HG03135 (cell line): ENCODE measurements at regions not wholly inside any gene's neighbourhood (a gene's known extent, or its start where the extent isn't known, plus 50 kb on each side); places are given as distances from the start of the nearest gene placed in this dataset.
A peak's percentile ranks its signal among the peaks of the same experiment; 100 is the strongest.

Experiments
- ATAC-seq: cut with Tn5 transposase; IDR thresholded peaks from one replicate; pipeline ENCODE4 v1.9.1; 2021; ENCODE audit warnings: mild to moderate bottlenecking, moderate library complexity; ENCODE audit not compliant: unreplicated experiment

DNA sequence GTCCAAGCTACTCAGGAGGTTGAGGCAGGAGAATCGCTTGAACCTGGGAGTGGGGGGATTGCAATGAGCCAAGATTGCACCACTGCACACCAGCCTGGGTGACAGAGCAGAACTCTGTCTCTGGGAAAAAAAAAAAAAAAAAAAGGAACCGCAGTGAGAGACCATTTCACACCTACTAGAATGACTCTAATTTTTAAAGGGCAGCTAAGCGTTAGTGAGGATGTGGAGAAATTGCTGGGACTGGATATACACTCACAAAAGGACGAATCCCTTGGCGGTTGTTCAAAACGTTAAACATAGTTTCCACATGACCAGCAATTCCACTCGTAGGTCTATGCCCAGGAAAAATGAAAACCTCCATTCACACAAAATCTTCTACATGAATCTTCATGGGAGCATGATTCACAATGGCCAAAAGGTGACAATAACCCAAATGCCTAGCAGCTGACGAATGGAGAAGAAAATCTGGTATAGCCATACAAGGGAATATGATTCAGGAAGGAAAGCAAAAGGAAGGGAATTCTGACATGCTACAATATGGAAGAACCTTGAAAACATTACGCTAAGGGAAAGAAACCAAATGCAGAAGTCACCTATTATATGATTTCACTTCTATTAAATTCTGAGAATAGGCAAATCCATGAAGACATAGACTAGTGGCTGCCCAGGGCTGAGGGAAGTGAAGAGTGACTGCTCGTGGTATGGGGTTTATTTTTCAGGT lies 127.0 kb downstream of the CHSY1 start:
- ATAC-seq = no peak

DNA sequence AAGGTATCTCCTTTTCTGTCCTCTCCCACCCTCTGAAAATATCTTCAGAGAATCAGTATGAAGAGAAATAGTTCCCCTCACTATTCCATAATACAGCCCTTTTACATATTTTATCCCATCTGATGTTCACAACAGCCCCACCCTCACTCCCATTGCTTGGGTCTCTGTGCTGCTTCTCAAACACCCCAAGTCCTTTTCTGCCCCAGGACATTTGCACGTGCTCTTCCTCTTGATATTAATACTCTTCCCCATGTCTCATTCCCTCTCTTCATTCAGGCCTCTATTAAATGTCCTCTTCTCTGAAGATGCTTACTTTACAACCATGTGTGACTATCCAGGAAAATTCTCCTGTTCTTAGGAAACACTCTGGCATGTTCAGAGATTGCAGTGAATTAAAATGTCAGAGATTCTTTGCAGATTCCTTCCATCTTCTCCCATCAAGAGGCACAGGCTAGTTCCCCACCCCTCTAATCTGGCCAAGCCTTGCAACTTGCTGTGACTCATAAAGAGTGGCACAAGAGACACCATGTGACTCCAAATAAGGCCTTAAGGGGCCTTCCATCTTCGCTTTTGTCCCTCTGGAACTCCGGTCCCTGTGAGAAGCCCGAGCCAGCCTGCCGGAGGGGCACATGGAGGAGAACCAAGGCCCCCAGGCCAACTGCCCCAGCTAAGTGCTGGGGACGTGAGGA lies 128.5 kb downstream of the CHSY1 start:
- no peak for ATAC-seq

DNA sequence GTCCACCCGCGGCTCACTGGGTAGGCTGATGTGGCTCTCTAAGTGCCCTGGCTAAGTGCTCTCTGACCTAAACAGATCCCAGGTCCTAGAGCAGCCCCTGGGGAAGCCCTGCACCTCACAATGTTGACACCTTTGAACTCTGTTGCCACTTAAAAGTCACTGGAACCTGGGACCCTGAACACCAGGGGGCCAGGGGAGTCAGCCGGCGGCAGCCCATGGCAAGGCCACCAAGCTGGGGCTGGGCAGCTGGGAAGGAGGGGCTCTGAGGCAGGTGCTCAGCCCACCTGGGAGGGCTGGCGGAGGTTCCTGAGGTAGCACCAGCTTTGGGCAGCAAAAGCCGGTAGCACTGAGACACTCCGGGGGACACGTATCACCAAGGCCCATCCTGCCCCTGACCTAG lies 129.0 kb downstream of the CHSY1 start:
- no peak for ATAC-seq

DNA sequence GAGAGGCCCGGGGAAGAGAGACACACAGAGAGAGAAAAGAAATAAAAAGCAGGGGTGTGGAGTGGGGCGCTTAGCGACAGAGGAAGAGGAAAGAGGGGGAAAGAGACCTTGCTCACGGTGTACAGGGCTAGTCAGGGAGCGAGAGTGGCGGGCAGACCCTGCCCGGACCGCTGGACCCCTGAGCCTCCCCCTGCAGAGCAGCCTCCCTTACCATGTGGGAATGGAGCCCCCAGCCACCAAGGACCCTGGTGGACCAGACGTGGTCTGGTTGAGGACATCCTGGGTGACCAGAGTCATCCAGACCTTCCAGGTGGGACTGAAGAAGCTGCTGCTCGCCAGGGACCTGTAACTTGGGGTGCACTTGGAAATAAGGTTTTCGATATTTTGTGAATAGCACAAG lies 129.6 kb downstream of the CHSY1 start:
- ATAC-seq = no peak

DNA sequence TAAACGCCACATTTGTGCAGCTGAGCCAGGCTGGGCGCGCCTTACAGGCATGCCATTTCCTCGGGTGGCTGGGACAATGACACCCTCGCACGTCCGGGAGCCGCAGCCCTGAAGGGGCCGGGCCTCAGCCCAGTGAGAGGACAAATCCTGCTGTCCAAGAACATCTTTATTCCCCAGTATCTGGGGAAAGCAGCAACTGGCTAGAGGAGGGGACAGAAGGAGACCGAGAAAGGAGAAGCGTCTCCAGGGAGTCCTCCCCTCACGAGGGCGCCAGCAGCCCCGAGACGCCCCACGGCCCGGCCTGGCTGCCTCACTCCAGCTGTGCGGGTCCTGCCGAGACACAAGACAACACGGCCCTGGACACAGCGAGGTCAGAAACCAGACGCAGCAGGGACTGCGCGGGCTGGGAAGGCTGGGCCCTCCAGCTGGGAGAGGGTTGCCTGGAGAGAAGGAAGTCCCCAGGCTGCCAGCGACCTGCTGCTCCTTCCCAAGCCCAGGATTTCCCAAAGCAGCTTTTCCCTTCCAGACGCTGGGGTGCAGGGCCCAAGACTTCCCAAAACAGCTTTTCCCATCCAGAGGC lies 130.2 kb downstream of the CHSY1 start:
- peak; percentile 70 for ATAC-seq

DNA sequence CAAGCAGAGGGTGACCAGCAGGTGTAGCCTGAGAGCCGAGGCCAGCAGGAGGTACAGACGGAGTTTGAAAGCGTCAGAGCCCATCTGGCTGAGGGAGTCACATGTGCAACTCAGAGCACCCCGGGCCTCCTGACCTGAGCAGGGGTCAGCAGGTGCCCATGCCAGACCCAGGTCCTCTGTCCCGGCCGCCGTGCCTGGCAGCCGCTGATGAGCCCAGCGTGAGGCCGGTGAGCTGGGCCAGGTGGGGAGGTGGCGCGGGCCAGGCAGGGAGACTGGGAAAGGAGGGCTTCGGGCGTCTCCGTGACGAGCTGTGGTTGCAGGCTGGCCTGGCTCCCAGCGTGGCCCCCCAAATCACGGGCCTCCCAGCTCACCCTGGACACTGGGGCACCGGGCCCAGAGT lies 130.9 kb downstream of the CHSY1 start:
- ATAC-seq = no peak

DNA sequence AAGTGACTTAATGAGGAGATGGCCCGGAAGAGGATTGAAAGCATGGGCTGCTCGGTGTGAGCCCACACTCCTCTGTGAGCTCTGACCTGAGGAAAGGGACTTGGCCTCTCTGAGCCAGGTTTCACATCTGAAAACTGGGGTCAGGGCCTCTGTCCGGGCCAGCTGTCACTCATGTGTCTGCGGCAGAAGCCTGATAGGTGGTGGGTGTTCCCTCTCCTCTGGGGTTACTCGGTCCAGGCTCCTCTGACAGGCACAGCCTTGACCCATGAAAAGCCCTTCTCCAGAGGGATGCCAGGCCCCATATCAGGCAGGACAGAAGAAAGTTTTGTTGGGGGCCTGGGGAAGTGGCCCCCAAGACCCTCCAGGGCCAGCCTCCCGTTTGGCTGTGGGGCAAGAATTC lies 131.4 kb downstream of the CHSY1 start:
- no peak for ATAC-seq
